ENCODE measurements at regions not wholly inside any gene's neighbourhood (a gene's known extent, or its start where the extent isn't known, plus 50 kb on each side); places are given as distances from the start of the nearest gene placed in this dataset.

GRCh38 chr3:135500034-135500433 lies 465.5 kb upstream of the PPP2R3A start:
- no peak for DNase-seq
- H3K36me3 ChIP-seq = no peaks in the 10 kb centered on the region
- H3K9me3 ChIP-seq = no peaks in the 10 kb centered on the region
- intact Hi-C loops (cut with DNase I) = loop anchor here (10.0 kb wide), 1 partner anchor 705 kb away; the partner anchor contains the start of gene EPHB1
- TF ChIP-seq CTCF (IDR thresholded peaks at IDR 0.05) = no peak
- no peak overlapping the region for H3K27ac ChIP-seq
- H3K4me1 ChIP-seq = no peaks in the 10 kb centered on the region
- no peak overlapping the region for H3K9ac ChIP-seq (ENCODE audit: low read depth in 2 of 2, low read length in 2 of 2)
- no peak overlapping the region for H3K4me3 ChIP-seq
- H3K27me3 ChIP-seq = no peaks in the 10 kb centered on the region

GRCh38 chr3:135503065-135503759 lies 462.3 kb upstream of the PPP2R3A start:
- no peaks in the 10 kb centered on the region for H3K36me3 ChIP-seq
- no peaks in the 10 kb centered on the region for H3K9me3 ChIP-seq
- H3K9ac ChIP-seq (ENCODE audit: low read depth in 2 of 2, low read length in 2 of 2) = no peak overlapping the region
- intact Hi-C loops (cut with DNase I) = loop anchor here (10.0 kb wide), 1 partner anchor 708 kb away; the partner anchor contains the start of gene EPHB1
- no peaks in the 10 kb centered on the region for H3K27me3 ChIP-seq
- H3K4me3 ChIP-seq = no peak overlapping the region
- no peak for DNase-seq
- no peak overlapping the region for H3K27ac ChIP-seq
- no peak for TF ChIP-seq CTCF (IDR thresholded peaks at IDR 0.05)
- no peaks in the 10 kb centered on the region for H3K4me1 ChIP-seq

- Histone ChIP-seq H3K9me3 (no peaks in the 10 kb centered on the region), H3K9ac (ENCODE audit: low read depth in 2 of 2, low read length in 2 of 2) (no peak overlapping the region), H3K4me1 (no peaks in the 10 kb centered on the region), H3K36me3 (no peaks in the 10 kb centered on the region), H3K4me3 (no peak overlapping the region), H3K27me3 (no peaks in the 10 kb centered on the region), H3K27ac (no peak overlapping the region)
- DNase-seq = peak; percentile 52
- TF ChIP-seq CTCF (IDR thresholded peaks at IDR 0.05) = no peak
- intact Hi-C loops (cut with DNase I) = loop anchor here (10.0 kb wide), 1 partner anchor 709 kb away; the partner anchor contains the start of gene EPHB1
These were observed 461.5 kb upstream of the PPP2R3A start for GRCh38 chr3:135503760-135504686.

GRCh38 chr3:135513106-135514059 lies 452.1 kb upstream of the PPP2R3A start:
- DNase-seq = no peak
- Histone ChIP-seq H3K27me3 (no peaks in the 10 kb centered on the region), H3K36me3 (no peaks in the 10 kb centered on the region), H3K4me3 (no peak overlapping the region), H3K27ac (no peak overlapping the region), H3K9me3 (no peaks in the 10 kb centered on the region), H3K4me1 (no peaks in the 10 kb centered on the region), H3K9ac (ENCODE audit: low read depth in 2 of 2, low read length in 2 of 2) (no peak overlapping the region)
- intact Hi-C loops (cut with DNase I) = no loop called here
- TF ChIP-seq CTCF (IDR thresholded peaks at IDR 0.05) = no peak

- no peak overlapping the region for H3K27ac ChIP-seq
- H3K36me3 ChIP-seq = no peaks in the 10 kb centered on the region
- DNase-seq = no peak
- H3K4me3 ChIP-seq = no peak overlapping the region
- intact Hi-C loops (cut with DNase I) = no loop called here
- TF ChIP-seq CTCF (IDR thresholded peaks at IDR 0.05) = no peak
- no peak overlapping the region for H3K9ac ChIP-seq (ENCODE audit: low read depth in 2 of 2, low read length in 2 of 2)
- no peaks in the 10 kb centered on the region for H3K27me3 ChIP-seq
- no peaks in the 10 kb centered on the region for H3K4me1 ChIP-seq
- no peaks in the 10 kb centered on the region for H3K9me3 ChIP-seq
These were observed 451.5 kb upstream of the PPP2R3A start for GRCh38 chr3:135514060-135514448.
